ENCODE measurements at regions not wholly inside any gene's neighbourhood (a gene's known extent, or its start where the extent isn't known, plus 50 kb on each side); places are given as distances from the start of the nearest gene placed in this dataset.

- H3K27ac ChIP-seq, result no peak overlapping the region
- no peaks in the 10 kb centered on the region for H3K9me3 ChIP-seq
- no peak for TF ChIP-seq CTCF (IDR thresholded peaks at IDR 0.05)
- H3K27me3 ChIP-seq, result no peaks in the 10 kb centered on the region
- H3K4me3 ChIP-seq, result no peak overlapping the region
- H3K4me1 ChIP-seq, result no peaks in the 10 kb centered on the region
- no peak for DNase-seq (ENCODE audit: low spot score in 2 of 2)
- H3K36me3 ChIP-seq, result no peaks in the 10 kb centered on the region
- intact Hi-C loops (cut with DNase I), result no loop called here
These were observed 183.4 kb upstream of the TANK start for GRCh38 chr2:160976797-160977196.

GRCh38 chr2:160977376-160977775, 182.9 kb upstream of the TANK start:
- TF ChIP-seq CTCF (IDR thresholded peaks at IDR 0.05), result no peak
- Histone ChIP-seq H3K27ac (no peak overlapping the region), H3K4me1 (no peaks in the 10 kb centered on the region), H3K9me3 (no peaks in the 10 kb centered on the region), H3K27me3 (no peaks in the 10 kb centered on the region), H3K36me3 (no peaks in the 10 kb centered on the region), H3K4me3 (no peak overlapping the region)
- intact Hi-C loops (cut with DNase I), result no loop called here
- DNase-seq (ENCODE audit: low spot score in 2 of 2), result no peak

- no peak for TF ChIP-seq CTCF (IDR thresholded peaks at IDR 0.05)
- no peaks in the 10 kb centered on the region for H3K9me3 ChIP-seq
- no peaks in the 10 kb centered on the region for H3K36me3 ChIP-seq
- H3K27me3 ChIP-seq, result no peaks in the 10 kb centered on the region
- DNase-seq (ENCODE audit: low spot score in 2 of 2), result no peak
- no peaks in the 10 kb centered on the region for H3K4me1 ChIP-seq
- H3K4me3 ChIP-seq, result no peak overlapping the region
- H3K27ac ChIP-seq, result no peak overlapping the region
- intact Hi-C loops (cut with DNase I), result no loop called here
These were observed 182.4 kb upstream of the TANK start for GRCh38 chr2:160977854-160978253.

- no peak overlapping the region for H3K27ac ChIP-seq
- no peaks in the 10 kb centered on the region for H3K9me3 ChIP-seq
- no peak for DNase-seq (ENCODE audit: low spot score in 2 of 2)
- no peak for TF ChIP-seq CTCF (IDR thresholded peaks at IDR 0.05)
- H3K4me3 ChIP-seq, result no peak overlapping the region
- H3K4me1 ChIP-seq, result peaks cover 0 to 6% of the 10 kb centered on the region in 2 donors
- no peaks in the 10 kb centered on the region for H3K36me3 ChIP-seq
- no peaks in the 10 kb centered on the region for H3K27me3 ChIP-seq
- intact Hi-C loops (cut with DNase I), result no loop called here
These were observed 175.7 kb upstream of the TANK start for GRCh38 chr2:160984426-160985077.

GRCh38 chr2:160989778-160990177, 170.4 kb upstream of the TANK start:
- intact Hi-C loops (cut with DNase I), result loop anchor here (10.0 kb wide), 1 partner anchor 735 kb away; no protein-coding TSS in a partner anchor
- TF ChIP-seq CTCF (IDR thresholded peaks at IDR 0.05), result no peak
- H3K27ac ChIP-seq, result no peak overlapping the region

More at GRCh38 chr2:160989778-160990177, 170.4 kb upstream of the TANK start:
- H3K4me1 ChIP-seq, result peaks cover 0 to 2% of the 10 kb centered on the region in 2 donors
- no peak for DNase-seq (ENCODE audit: low spot score in 2 of 2)
- no peak overlapping the region for H3K4me3 ChIP-seq
- no peaks in the 10 kb centered on the region for H3K36me3 ChIP-seq
- H3K9me3 ChIP-seq, result no peaks in the 10 kb centered on the region
- no peaks in the 10 kb centered on the region for H3K27me3 ChIP-seq

All from ascending aorta (tissue), 2 donors.